ENCODE measurements at regions not wholly inside any gene's neighbourhood (a gene's known extent, or its start where the extent isn't known, plus 50 kb on each side); places are given as distances from the start of the nearest gene placed in this dataset.

DNA sequence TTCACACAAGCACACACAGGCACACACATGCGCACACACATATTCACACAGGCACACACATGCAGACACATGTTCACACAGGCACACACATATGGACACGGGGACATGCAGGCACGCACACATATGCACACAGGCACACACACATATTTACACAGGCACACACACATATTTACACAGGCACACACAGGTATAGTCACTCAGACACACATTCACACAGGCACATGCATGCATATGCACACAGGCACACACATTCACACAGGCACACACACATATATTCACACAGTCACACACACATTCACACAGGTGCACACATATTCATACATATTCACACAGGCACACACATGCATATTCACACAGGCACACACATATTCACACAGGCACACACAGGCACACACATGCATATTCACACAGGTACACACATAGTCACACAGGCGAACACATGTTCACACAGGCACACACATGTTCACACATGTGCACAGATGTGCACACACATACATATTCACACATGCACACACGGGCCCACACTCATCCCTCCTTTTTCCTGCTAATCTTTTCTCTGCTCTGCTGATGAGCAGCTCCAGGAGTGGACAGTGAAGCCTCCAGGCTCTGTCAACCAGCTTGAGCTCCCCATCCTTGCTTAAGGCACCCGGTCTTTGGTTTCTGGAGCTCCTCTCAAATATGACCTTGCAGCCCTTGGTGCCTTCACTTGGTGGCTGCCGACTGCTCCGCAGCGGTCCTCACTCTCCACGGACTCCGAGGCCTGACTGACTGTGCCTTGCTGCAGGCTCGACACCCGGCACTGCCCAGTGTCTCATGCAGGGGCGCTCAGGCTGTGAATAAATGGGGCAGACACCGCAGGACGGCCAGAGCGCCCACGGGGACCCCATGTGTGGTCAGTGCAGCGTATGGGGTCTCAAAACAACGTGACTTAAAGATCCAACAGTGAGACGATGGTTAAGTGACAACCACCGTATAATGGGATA lies 581.2 kb upstream of the MGMT start:
- no peak for DNase-seq

DNA sequence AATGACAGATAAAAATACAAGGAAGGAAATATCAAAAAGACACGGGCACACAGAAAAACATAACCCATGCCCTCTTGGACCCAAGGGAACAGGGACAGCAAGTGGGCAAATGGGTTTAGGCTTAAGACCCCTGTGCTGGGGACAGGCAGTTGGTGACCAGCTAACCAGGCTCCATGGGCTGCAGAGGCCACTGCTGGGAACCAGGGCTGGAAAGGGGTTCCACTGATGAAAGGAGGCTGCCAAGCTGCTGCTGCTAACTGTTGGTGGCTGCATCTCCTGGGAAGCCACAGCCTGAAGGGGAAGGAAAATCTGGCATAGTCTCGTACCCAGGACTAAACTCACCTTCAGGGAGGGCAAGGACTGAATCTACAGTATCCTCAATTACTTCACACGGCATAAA lies 579.2 kb upstream of the MGMT start:
- DNase-seq, result no peak

DNA sequence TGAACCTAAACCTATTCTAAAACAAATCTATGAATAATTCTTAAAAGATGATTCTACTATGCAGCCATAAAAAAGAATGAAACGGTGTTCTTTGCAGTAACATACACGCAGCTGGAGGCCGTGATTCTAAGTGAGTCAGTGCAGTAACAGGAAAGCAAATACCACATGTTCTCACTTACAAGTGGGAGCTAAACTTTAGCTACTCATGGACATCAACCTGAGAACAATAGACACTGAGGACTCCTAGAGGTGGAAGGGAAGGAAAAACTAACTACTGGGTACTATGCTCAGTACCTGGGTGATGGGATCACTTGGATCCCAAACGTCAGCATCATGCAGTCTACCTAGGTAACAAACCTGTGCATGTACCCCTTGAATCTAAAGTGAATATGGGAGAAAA lies 575.0 kb upstream of the MGMT start:
- DNase-seq, result no peak

DNA sequence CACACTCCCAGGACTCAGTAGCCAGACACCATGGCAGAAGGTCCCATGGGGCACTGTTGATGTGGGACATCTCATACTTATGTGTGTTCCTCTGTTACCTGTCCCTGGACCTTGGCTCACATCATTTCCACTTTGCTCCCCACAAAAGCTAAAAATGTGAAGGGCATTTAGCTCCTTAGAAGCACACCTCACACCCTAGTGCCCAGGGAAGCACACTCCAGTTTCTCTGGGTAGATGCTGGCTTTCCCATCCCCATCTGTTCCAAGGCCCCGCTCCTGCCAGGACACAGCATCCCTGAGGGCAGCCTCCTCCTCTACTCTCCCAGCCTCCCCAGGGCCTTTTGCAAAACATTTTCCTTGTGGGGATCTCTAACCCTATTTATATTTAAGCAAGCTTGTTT lies 572.4 kb upstream of the MGMT start:
- DNase-seq, result no peak

DNA sequence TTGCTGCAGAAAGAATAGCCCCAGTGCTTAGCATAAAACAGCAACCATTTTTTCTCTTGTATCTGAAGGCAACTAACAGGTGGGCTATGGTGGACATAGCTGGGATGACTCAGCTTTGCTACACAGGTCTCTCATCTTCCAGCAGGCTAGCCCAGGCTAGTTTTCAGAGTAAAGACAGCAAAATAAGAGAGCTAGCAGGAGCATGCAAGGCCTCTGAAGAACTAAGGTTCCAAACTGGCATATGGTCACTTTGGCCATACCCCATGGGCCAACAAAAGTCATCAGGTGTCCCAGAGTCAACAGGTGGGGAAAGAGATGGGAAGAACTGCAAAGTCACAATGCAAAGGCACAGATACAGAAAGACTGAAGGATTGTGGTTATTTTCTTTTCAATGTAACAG lies 571.6 kb upstream of the MGMT start:
- DNase-seq, result no peak

DNA sequence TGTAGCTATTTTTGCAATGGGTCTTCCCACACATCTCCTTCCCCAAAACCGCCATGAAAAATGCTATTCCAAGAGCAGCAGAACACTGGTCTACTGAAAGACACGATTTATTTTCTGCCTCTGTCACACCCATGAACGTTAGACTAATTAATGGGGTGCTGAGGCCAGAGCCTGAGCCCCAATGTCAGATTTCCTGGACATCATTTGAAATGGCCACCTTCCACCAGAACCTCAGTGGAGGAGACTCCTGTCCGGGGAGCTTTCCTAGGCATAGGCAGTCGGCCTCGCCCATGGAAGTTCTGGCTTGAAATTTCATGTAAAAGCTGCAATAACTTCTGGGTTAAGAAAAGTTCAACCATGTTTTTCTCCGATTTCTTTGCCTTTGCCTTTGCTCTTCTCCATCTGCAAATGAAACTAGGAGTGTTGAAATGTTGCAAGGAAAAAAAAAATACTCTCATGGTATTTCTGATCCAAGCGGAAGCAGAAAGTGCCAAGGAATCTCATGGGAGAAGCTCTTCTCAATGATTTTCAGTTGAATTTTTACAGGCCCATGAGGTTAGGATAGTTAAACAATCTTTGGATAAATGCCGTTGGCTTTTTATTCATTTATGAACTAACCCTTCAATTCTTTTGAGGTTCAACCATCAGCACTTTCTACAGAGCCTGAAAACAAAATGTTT lies 570.8 kb upstream of the MGMT start:
- DNase-seq, result no peak

DNA sequence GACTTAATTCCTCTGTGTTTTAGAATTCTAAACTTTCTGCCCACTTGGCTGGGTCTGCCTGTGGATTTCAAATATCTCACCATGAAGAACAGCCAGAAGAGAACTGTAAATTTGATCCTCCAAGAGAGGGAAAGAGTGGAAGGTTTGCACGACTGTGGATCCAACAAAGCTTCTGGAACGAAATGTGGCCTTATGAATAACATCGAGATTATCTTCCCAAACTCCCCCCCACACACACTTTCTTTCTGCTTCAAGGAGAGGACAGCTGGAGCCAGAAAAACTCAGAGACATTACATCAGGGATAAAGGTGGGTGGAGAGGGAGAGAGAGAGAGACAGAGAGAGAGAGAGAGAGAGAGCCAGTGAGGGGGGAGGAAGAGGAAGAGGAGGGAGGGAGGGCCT lies 570.1 kb upstream of the MGMT start:
- DNase-seq, result no peak

DNA sequence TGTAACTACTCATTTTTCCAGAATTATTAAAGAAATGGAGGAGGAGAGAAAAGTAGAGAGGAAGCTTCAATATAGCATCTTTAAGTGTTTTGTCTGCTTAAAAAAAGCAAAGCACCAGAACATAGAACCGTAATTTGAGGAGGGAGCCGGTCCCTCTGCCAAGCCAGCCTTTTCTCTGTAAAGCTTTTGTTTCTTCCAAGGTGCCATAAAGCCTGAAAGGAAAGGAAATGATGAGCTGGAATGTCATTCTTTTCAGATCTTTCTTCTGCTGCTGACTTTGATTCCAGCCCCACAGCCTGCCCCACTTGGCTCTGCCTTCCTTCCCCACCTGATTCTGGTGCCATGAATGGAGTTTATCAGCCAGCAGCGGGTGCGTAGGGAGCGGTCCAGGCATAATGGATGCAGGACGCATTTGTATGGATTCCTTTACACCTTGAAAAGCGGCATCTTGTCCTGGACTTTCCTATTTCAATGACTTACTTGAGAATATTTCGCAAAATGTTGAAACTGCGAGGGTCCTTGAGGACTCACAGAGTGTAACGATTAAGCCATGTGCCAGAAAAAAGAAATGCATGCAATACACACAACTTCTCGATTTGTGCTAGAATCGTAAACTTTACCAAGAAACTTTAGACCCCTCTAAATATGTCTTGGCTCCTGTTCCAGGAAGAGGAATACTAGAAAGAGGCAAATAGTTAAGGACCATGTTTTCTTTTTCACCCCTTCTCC lies 569.5 kb upstream of the MGMT start:
- DNase-seq, result no peak

DNA sequence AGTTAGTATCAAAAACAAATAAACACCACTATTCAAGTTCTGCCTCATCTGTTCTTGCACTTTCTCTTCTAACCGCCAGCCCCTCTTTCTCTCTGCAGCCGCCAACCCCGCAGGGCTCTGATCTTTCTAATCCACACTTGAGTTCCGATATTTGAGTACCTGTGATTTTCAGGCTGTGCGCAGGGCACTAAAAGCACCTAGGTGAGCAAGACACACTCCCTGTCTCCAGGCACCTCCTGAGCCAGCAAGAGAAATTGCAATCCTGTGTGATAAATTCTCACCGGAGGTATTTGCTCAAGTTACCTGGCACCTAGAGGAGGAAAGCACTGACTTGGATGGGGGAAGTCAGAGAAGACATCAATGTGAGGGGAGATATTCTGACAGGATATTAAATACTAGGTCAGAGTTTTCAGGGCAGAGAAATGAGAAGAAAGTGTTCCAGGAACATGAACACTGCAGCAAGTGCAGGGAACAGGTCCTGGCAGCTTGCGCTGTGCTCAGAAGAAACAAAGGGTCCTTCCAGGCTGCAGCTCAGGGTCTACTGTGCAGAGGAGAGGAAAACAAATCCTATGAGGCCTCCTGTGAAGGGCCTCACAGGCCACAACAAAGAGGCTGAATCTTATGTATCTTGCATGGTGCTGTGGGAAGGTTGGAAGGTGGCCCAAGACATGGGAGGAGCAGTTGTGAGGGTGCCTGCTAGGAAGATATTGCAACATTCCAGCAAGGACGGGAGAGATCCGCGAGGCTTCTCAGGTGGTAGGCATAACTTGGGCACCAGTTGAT lies 568.7 kb upstream of the MGMT start:
- no peak for DNase-seq

DNA sequence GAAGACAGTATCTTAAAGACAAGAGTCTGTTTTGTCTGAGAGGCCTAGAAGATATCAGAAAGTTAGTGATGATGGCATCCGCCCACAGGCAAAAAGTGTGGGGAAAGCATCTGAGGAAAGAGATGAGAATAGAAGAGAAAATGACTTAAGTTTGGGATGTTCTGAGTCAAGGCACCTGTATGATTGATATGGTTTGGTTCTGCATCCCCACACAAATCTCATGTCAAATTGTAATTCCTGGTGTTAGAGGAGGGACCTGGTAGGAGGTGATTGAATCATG lies 568.2 kb upstream of the MGMT start:
- no peak for DNase-seq

DNA sequence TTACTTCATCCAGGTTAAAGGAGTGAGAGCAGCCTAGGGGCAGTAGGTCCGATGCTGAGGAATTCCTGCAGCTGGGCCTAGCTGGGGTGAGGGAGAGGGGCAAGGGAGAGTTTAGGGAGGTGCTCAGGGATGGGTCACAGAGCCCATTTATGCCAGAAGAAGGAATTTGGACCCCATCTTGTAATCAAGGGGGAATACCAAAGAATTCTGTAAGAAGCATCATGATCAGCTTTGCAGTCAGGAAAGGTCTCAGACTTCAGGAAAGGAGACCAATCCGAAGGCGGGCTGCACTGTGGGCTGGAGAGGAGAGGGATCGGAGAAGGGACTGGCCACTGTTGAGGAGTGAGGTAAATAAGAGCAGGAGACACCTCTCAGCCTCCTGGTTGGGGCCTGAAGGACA lies 566.6 kb upstream of the MGMT start:
- DNase-seq, result no peak

DNA sequence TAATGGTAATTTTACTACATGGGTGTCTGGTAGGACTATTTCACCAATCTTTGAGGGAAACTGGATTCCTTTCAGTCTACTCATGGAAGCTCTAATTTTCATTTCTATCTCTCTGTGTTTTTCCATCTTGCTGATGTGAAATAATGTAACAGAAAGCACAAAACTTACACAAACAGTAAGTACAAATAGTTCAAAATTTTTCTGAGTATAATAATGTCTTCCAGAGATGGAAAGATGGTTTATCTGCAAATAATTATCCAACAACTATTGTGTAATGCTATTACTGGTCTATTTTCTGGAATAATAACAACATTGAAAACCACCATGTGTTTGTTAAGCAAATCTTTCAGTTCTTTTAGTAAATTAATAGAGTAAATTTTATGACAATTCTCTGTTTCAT lies 565.8 kb upstream of the MGMT start:
- no peak for DNase-seq

DNA sequence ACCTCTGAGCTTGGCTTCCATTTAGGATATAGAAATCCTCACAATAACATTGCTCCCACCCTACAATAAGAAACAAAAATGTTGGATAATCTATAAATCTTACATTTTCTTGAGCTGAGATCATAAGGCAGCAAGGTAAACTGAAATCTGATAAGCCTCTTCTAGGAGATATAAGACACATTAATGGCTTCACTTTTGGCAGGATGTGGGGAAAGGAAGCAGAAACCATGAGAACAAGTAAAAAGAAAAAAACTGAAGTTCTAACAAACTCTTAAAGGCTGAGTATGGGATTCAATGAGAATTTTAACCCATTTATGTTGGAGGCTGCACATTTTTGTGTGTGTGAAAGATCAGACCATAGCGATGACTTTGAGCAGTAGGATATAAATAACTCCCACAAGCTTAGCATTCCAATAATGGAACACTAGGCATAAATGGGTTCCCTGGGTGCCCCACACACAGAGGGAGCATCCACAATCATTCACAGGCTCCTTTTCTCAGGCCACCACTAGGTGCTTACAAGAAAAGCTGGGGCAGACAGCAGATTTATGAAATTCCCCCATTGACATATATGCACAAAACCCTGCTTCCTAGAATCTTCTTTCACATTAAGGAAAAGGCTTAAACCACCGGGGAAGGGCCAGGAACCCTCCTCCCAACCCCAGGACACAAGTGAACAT lies 564.9 kb upstream of the MGMT start:
- DNase-seq, result no peak

DNA sequence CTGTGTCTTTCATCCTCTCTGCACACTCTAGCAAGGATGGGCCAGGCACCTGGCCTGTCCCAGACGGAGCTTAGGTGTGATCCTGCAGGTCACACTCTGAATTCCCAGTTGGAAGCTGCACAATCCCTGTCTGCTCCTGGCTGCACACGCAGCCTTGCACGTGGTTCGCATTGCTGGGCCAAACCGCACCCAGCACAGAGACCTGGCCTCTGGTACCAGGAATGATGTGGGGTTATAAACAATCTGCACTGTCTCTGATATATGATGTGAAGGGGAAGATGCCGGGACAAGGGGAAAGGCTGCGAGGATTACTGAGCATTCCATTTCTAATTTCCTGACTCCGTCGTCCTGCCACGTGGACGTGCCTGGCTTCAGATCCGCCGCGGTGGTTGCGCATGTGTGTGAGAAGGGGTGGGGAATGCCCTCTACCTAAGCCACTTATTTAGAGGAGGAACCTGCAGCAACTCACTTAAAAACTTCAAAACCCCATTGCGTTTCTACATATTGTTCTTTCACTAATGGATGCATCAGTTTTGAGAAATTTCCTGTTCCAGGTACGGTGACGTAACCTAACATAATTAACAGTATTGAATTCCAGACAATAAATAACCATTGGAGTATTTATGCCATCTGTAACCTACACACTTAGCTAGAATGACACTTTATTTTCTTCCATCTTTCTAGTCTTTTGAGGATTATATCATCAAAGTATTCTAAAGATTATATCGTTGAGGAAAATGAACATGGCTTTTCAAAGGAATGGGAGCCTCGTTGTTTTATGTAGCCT lies 559.7 kb upstream of the MGMT start:
- DNase-seq, result no peak

DNA sequence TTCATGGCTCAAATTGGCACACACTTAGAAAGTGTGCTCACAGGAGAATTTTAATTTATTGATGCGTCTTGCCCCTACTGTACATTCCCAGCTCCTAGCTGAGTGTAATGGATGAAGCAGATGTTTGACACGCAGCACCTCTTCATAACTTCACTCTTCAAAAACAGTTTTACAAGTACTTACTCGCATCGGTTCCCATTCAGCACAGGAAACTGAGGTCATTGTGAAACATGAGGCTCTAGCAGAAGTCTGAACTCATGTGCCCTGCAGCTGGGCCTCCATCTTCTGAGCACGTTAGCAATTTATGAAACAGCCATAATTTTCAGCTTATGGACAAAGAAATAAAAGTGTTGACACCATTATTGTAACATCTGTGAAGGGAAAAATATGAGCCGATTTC lies 558.9 kb upstream of the MGMT start:
- no peak for DNase-seq

DNA sequence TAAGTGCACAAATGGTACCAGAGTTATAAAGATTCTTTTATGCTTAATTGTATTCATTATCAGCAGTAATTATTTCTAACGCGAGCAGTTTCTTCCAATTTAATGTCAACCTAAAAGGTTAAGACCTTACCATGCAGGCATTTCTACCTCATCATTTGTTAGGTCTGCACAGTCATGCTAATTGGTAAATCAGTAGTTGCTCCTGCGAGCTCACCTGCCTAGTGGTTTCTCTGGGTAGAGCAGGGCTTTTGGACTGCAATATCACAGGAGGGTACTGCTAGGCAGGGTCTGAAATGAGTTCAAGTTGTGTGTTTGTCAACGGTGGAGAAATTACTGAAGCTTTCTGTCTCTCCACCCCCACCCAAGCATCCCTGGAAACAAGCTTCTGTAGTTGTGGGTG lies 558.5 kb upstream of the MGMT start:
- DNase-seq, result no peak

DNA sequence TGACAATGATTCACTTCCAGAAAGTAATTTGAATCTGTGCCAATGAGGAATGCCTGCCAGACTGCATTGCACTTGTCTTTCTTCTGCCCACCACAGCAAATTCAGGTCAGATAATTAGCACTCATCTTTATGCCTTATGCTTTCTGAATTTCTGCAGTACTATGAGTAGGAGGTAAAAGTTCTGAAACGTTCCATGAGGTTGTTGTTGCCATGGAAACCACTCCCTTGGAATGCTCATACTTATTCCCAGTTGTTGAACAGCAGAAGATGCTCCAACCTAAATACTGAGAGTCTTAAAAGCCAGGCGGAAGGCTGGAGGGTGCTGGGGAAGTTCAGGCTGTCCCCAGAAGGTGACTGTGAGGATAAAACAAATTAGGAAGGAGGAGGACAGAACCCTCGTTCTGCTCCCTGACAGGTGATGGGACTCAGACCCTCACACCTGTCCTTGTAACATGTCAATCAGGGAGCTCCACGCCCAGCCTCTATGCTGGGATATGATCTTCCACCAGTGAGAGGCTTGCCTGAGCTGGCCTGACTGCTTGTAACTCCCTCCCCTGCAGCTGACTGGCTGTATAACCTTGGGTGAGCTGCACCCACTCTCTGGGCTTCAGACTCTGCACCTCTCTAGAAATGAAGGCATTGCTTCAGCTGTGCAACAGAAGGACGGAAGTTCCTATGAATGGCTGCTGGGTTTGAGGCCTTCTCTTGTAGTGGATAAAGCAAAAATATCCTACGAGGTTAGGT lies 554.3 kb upstream of the MGMT start:
- no peak for DNase-seq

DNA sequence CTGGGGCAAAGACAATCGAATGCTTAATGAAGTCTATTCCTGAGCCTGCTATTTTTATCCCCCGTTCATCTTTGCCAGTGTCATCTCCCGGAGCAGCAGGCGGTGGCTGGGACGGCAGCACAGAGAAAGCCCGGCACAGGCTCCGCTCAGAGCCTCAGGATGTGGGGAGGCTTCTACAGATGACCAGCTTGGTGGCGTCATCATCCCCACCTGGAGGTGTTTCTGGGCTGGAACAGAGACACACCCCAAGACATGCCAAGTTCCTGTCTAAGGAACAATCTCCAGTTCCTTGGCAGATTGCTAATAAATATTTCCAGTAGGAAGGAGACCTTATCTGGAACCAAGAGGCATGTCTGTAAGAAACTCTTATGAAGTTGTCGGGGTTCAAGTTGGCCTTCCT lies 552.4 kb upstream of the MGMT start:
- no peak for DNase-seq

DNA sequence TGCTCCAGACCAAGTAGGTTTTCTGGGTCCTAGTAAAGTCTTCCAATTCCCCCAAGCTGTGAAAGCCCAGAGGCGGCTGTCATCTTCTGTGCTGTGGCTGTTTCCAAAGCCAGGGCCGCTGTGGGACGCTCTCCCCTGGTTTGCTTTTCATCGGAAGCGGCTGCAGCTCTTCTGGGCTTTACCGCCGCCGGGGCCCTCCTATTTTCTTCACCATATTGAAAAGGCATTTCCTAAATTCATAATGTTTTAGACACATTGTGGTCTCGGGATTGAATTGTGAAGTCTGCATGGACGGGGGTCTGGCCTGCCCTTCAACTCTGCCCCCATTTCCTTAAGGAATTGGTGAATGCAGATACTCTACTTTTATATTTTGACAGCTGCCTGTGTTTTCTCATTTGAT lies 551.4 kb upstream of the MGMT start:
- DNase-seq, result no peak

DNA sequence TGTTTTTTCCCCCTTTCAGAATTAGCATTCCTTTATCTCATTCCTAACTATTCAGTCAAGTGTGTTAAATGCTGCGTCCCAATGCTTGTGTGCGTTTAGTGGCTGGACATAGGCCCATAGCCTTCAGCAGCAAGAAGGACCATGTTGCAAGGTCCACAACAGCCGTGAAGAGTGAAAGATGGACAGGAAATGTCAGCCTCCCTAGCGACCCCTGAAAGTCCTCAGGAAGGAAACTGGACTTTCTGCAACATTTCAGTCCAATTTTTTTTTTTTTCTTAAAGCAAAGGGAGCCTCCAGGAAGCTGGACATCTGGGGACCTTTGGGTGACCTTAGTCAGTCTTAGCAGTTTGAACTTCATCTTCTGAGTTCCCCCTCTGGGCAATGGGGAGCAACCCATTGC lies 550.7 kb upstream of the MGMT start:
- no peak for DNase-seq

DNA sequence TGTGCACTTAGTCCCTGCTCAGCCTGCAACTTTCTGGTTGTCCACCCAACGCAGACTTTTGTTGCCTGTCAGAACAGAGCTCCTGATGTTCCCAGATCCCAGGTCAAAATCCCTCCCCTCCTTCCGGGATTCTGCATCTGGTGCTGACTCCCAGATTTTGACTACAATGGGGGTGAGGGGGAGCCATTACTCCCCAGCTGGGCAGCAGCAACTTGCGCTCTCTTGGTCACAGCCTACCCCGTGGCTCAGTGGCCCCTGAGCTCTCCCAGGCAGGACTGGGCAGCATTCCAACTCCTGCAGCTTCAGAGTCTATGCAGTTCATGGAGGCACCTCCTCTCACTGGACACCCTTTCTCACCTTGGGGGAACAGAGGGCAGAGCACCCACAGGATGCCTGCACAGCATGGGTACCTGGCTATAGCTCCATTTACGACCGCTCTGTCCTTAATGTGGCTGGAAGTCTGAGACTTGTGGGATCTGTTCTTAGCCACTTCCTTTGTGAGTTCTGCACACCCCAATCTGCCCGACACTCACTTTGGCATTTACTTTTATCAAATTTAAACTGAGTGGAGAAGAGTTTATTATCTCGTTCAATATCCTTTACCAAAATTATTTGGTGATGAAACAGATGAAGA lies 545.5 kb upstream of the MGMT start:
- DNase-seq, result no peak

All from NCI-H1105 (cell line).